ENCODE measurements at regions not wholly inside any gene's neighbourhood (a gene's known extent, or its start where the extent isn't known, plus 50 kb on each side); places are given as distances from the start of the nearest gene placed in this dataset.
A peak's percentile ranks its signal among the peaks of the same experiment; 100 is the strongest.

GRCh38 chr7:13826752-13827151 lies 162.7 kb downstream of the ETV1 start:
- Histone ChIP-seq H3K4me3 (ENCODE audit: insufficient read depth, low read depth, low read length) (no peak overlapping the region), H3K36me3 (replicated peaks; ENCODE audit: control insufficient read depth, insufficient read depth, low read length) (no peaks in the 10 kb centered on the region), H3K27me3 (ENCODE audit: control insufficient read depth, insufficient read depth, low read length) (no peaks in the 10 kb centered on the region)
- no peak for DNase-seq

- Histone ChIP-seq H3K4me3 (ENCODE audit: insufficient read depth, low read depth, low read length) (no peak overlapping the region), H3K36me3 (replicated peaks; ENCODE audit: control insufficient read depth, insufficient read depth, low read length) (no peaks in the 10 kb centered on the region), H3K27me3 (ENCODE audit: control insufficient read depth, insufficient read depth, low read length) (no peaks in the 10 kb centered on the region)
- no peak for DNase-seq
Observed at GRCh38 chr7:13827716-13828115, 161.8 kb downstream of the ETV1 start.

GRCh38 chr7:13829231-13829630 lies 160.2 kb downstream of the ETV1 start:
- H3K4me3 ChIP-seq (ENCODE audit: insufficient read depth, low read depth, low read length), result no peak overlapping the region
- H3K36me3 ChIP-seq (replicated peaks; ENCODE audit: control insufficient read depth, insufficient read depth, low read length), result no peaks in the 10 kb centered on the region
- DNase-seq, result no peak
- no peaks in the 10 kb centered on the region for H3K27me3 ChIP-seq (ENCODE audit: control insufficient read depth, insufficient read depth, low read length)

- H3K27me3 ChIP-seq (ENCODE audit: control insufficient read depth, insufficient read depth, low read length), result no peaks in the 10 kb centered on the region
- no peaks in the 10 kb centered on the region for H3K36me3 ChIP-seq (replicated peaks; ENCODE audit: control insufficient read depth, insufficient read depth, low read length)
- DNase-seq, result no peak
- no peak overlapping the region for H3K4me3 ChIP-seq (ENCODE audit: insufficient read depth, low read depth, low read length)
Observed at GRCh38 chr7:13829914-13830900, 159.3 kb downstream of the ETV1 start.

GRCh38 chr7:13832346-13832745 lies 157.1 kb downstream of the ETV1 start:
- Histone ChIP-seq H3K4me3 (ENCODE audit: insufficient read depth, low read depth, low read length) (no peak overlapping the region), H3K36me3 (replicated peaks; ENCODE audit: control insufficient read depth, insufficient read depth, low read length) (no peaks in the 10 kb centered on the region), H3K27me3 (ENCODE audit: control insufficient read depth, insufficient read depth, low read length) (no peaks in the 10 kb centered on the region)
- DNase-seq, result no peak

- Histone ChIP-seq H3K36me3 (replicated peaks; ENCODE audit: control insufficient read depth, insufficient read depth, low read length) (no peaks in the 10 kb centered on the region), H3K4me3 (ENCODE audit: insufficient read depth, low read depth, low read length) (no peak overlapping the region), H3K27me3 (ENCODE audit: control insufficient read depth, insufficient read depth, low read length) (no peaks in the 10 kb centered on the region)
- DNase-seq, result peak; percentile 20
Observed at GRCh38 chr7:13834328-13834761, 155.1 kb downstream of the ETV1 start.

GRCh38 chr7:13835442-13835841 lies 154.0 kb downstream of the ETV1 start:
- DNase-seq, result peak; percentile 35

GRCh38 chr7:13839063-13839462 lies 150.4 kb downstream of the ETV1 start:
- DNase-seq, result no peak
- Histone ChIP-seq H3K4me3 (ENCODE audit: insufficient read depth, low read depth, low read length) (no peak overlapping the region), H3K27me3 (ENCODE audit: control insufficient read depth, insufficient read depth, low read length) (no peaks in the 10 kb centered on the region), H3K36me3 (replicated peaks; ENCODE audit: control insufficient read depth, insufficient read depth, low read length) (no peaks in the 10 kb centered on the region)

More at GRCh38 chr7:13835442-13835841, 154.0 kb downstream of the ETV1 start:
- H3K4me3 ChIP-seq (ENCODE audit: insufficient read depth, low read depth, low read length), result no peak overlapping the region
- no peaks in the 10 kb centered on the region for H3K27me3 ChIP-seq (ENCODE audit: control insufficient read depth, insufficient read depth, low read length)
- H3K36me3 ChIP-seq (replicated peaks; ENCODE audit: control insufficient read depth, insufficient read depth, low read length), result no peaks in the 10 kb centered on the region

All from H7 (cell line).